Stimulated activated CD4-positive, alpha-beta T cell treated with anti-CD3 and anti-CD28 coated beads, Interleukin-2, amount 100 ng/mL, for 24 hours (primary cell): ENCODE measurements at regions not wholly inside any gene's neighbourhood (a gene's known extent, or its start where the extent isn't known, plus 50 kb on each side); places are given as distances from the start of the nearest gene placed in this dataset.
A peak's percentile ranks its signal among the peaks of the same experiment; 100 is the strongest.

Experiments
- DNase-seq, 2 donors: peaks; one replicate each; pipeline ENCODE4 v3.0.0-alpha.2; 2020

- no peak for DNase-seq
Observed at GRCh38 chr14:39847194-39847593, 415.0 kb upstream of the FBXO33 start.

DNA sequence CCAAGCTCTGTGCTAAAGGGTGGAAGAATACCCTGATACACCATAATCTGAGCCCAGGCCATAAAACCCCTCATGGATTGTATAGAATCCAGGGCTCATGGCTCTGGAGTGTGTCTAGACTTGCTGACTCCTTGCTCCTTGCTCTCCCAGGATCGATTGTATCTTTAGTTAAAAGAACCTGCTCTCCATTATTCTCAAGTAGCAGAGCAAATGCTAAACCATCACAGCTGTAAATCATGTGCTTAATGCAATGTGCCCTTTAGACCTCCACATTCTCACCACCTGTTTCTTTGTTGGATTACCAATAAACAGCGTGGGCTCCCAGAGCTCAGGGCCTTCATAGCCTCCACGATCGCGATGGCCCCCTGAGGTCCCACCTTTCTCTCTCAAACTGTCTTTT, 411.6 kb upstream of the FBXO33 start:
- DNase-seq, result no peak

- no peak for DNase-seq
Observed at GRCh38 chr14:39841088-39841487, 408.9 kb upstream of the FBXO33 start.

DNA sequence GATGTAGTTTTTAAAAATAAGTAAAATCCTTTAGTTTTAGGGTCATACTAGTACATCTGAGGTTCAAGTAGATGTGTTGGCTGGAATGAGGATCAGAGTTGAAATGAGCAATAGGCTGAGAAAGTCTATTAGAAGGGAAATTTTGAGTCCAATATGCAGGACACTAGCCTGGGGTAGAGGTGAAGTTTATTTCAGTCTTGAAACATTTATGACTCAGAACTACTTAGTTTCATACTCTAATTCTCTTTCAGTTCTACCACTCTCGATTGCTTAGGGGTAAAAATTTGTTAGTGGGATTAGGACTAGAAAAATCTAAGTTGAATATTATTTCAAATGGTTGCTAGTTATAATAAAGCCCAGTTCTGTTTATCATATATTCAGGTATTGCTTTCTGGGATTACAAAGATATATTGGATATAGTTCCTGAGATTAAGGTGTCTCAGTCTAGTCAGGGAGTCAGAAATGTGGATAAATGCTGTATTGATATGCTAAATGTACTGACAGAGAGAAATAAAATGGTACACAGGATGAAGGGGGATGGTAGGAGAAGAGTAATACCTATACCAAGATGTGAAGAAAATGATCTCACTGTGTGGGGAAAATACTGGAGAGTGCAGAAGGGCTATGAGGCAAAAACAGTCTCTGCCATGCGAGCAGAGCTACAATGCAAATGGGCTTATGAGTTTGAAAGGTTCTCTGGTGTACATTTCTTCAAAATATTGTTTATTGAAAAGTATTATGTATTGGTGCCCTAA, 395.8 kb upstream of the FBXO33 start:
- no peak for DNase-seq

- no peak for DNase-seq
Observed at GRCh38 chr14:39812532-39813320, 380.5 kb upstream of the FBXO33 start.

GRCh38 chr14:39807271-39807670, 375.0 kb upstream of the FBXO33 start:
- DNase-seq, result no peak

- DNase-seq, result no peak
Observed at GRCh38 chr14:39784461-39784860, 352.2 kb upstream of the FBXO33 start.

DNA sequence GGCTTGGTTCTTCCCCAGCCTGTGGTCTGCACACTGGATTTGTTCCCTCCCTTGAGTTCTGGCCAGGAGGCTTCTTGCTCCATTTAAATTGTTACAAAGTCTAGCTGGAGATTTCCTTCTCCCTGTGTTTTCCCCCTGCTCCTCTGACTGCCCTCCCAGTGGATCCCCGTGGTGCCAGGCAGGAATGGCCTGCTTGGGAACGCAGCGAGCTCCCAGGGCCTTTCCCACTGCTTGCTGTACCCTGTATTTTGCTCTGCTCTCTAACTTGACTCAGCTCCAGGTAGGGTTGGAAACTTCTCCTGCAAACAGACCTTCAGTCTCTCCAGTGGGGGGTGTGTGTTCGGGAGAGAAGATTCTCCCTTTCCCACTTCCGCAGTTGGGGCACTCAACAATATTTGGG, 349.2 kb upstream of the FBXO33 start:
- no peak for DNase-seq

DNA sequence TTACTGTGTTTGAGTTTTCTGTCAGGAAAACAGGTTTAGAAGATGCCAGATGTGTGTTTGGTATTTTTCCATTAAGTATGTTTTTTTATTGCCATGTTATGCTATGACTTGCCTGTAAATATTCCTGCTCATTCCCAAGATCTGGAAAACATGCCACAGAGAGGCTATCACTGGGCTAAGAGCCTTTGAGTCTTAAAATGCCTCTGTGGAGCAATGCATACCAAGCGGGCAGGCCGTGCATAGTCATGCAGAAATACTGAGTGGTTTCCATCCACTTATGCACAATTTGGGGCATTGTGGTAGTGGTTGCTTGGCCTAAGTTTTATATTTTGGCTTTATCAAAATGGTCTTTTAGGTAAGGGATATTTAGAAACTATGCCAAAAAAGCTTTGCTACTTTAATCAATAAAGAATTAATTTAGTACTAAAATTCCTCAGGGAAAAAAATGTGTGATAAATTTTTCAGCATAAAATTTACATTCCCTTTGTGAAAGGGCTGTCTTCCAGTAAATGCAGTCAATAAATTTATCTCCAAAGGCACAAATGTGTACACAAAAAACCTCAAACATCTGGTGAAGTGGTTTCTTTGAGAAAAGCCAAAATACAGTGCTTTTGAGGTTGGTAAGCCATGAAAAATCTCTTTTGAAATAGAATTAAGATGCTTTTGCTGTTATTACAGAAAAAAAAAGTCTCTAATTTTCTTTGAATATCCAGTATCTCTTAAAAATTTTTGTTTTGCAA, 341.3 kb upstream of the FBXO33 start:
- DNase-seq, result no peak

- DNase-seq, result no peak
Observed at GRCh38 chr14:39772627-39773026, 340.4 kb upstream of the FBXO33 start.

DNA sequence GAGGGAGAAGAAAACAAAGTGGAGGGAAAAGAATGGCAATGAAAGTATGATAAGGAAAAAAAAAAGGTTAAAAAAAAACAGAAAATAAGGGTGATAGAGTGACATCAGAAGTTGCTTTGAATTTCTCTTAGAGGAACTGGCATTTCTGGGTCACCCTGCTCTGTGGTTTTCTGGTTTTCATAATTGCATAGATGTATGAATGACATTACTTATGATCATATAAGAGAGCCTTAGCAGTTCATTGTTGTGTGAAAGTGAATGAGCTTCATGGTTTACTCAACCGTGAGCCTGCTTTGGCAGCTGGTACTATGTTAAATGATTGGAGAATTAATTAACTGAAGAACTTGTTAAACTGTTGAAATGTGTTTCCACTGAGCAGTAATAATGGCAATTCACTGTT, 336.4 kb upstream of the FBXO33 start:
- no peak for DNase-seq

DNA sequence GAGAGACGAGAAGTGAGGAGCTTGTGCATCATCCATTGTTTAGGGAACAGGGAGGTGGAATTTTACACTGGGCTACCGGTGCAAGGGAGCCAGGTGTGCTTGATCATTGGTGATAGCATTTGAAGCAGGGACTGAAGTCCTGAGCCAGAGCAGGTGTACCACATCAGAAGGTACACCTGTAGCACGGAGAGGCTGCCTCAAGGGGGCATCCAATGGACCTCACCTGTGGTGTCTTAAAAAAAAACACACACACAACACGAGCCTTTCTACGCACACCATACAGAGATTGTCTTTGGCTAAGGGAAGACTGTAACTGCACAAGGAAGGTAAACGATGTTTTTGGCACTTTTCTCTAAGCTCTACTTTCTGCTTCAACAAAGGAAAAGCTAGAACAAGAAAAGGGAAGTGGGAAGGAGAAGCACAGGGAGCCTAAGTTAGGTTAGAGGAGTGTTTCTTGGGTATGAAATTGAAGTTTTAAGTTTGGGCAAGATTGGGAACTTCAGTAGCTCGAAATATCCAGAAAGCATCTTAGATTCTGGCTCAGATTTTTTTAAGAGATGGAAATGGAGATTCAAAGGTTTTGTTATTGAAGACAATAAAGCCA, 334.3 kb upstream of the FBXO33 start:
- no peak for DNase-seq

DNA sequence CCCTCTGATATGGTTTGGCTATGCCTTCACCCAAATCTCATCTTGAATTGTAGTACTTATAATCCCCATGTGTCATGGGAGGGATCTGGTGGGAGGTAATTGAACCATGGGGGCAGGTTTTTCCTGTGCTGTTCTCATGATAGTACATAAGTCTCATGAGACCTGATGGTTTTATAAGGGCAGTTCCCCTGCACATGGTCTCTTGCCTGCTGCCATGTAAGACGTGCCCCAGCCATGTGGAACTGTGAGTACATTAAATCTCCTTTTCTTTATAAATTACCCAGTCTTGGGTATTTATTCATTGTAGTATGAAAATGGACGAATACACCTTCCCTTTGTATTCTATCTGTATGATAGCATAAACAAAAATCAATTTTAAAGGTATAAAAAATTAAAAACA, 333.4 kb upstream of the FBXO33 start:
- DNase-seq, result no peak

DNA sequence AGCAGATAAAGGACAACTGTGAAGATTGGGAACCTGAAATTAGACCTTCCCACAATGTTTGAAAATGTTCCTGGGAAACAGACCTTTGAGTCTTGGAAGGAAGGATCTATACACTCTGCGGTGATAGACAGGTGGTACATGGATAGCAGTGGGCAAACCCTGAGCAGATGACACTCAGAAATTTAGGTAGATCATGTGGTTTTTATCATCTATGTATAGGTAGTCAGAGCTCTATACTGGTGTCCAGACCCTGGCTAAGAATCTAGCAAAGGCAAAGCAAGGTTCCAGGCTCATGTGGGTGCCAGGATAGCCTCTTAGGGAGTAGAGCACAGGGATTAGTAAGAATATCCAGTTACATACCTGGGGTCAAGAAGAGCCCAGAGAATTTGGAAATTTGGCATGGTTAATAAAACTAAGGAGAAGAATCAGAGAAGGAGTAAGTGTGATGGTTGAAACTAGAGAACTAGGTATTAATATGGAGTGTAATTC, 331.2 kb upstream of the FBXO33 start:
- DNase-seq, result no peak

DNA sequence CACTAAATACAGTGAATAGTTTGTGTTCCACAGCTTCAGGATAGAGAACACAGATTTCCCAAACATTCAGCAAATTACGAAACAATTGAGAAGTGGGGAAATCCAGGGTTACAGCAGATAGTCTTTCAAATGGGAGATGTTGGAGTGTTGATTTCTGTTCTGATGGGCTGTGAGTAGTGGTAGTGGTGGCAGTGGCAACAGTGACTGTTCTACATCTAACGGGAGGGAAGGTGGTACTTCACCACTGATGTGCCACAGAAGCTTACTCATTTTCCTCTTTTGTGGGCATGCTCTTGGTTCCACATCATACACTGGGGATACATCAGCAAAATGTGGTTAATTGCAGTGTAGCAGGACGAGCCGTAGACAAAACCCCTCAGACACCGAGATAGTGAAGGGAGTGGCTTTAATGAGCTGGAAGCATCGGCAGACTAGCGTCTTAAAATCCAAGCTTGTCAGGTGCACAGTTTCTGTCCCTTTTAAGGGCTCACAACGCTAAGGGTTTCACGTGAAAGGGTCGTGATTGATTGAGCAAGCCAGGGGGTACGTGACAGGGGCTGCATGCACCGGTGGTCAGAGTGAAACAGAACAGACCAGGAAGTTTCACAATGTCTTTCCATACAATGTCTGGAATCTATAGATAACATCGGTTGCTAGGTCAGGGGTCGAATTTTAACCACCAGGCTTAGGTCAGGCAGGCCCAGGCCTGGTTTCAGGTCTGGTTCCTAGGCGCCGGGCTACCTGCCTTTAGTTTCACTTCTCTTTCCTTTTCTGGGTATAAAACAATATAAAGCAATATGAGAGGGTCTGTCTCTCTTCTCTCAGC, 330.6 kb upstream of the FBXO33 start:
- peak in 1 of 2 donors; percentile 11 for DNase-seq

DNA sequence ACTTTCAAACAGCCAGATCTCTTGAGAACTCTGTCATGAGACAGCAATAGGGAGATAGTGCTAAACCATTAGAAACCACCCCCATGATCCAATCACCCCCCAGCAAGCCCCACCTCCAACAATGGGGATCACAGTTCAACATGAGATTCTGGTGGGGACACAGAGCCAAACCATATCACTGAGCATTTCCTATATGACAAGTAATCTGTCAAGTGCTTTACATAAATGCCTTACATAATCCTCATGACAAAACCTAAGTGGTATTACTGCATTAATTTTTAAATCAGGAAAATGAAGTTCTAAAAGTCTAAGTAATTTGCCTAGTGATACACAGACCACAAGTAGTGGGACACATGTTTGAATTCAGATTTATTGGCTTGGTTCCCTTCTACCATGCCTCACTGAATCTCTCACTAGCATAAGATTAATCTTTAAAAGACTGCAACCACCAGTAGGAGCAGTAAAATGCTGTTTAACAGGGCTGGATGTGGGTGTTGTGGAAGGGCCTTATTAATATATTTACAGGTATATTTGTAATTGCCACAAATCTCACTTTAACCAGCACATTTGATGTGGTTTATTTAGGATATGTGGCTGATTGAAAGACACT, 323.1 kb upstream of the FBXO33 start:
- no peak for DNase-seq

GRCh38 chr14:39740454-39740853, 308.2 kb upstream of the FBXO33 start:
- no peak for DNase-seq

GRCh38 chr14:39739796-39740195, 307.6 kb upstream of the FBXO33 start:
- no peak for DNase-seq

- DNase-seq, result no peak
Observed at GRCh38 chr14:39734306-39734705, 302.1 kb upstream of the FBXO33 start.

- no peak for DNase-seq
Observed at GRCh38 chr14:39733741-39734140, 301.5 kb upstream of the FBXO33 start.

DNA sequence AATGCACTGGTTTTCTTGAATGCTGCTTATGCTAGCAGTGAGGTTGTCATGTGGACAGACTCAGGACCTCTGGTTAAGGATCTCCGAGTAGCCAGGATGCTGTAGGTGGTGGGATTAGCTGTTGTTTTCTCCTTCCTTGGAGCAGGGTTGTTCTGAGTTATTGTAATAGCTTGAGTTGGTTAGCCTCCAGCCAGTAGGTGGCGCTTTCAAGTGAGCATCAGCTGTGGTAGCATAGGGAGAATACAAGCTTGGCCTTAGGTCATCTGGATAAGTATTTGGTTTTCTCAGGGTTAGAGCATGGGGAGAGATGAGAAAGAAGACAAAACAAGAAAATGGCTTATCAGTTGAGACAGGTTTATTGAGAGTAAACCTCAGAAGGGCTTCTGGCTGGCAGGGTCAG, 299.7 kb upstream of the FBXO33 start:
- DNase-seq, result peak in 1 of 2 donors; percentile 29

- no peak for DNase-seq
Observed at GRCh38 chr14:39726563-39726962, 294.3 kb upstream of the FBXO33 start.
